Activated CD4-positive, alpha-beta T cell treated with anti-CD3 and anti-CD28 coated beads, Interleukin-2, Interleukin-6, amounts not matched to agents 100 ng/mL and 50 ng/mL, durations not matched to agents 16 hours and 8 hours (primary cell): ENCODE measurements at regions not wholly inside any gene's neighbourhood (a gene's known extent, or its start where the extent isn't known, plus 50 kb on each side); places are given as distances from the start of the nearest gene placed in this dataset.

Source experiments
- DNase-seq: peaks from one replicate; pipeline ENCODE4 v3.0.0-alpha.2; 2020

- no peak for DNase-seq
These were observed 400.8 kb upstream of the IRX4 start for GRCh38 chr5:2283481-2284045.

- DNase-seq: no peak
These were observed 400.2 kb upstream of the IRX4 start for GRCh38 chr5:2282893-2283292.

- no peak for DNase-seq
These were observed 399.4 kb upstream of the IRX4 start for GRCh38 chr5:2282034-2282690.

GRCh38 chr5:2281446-2281845, 398.7 kb upstream of the IRX4 start:
- no peak for DNase-seq

DNA sequence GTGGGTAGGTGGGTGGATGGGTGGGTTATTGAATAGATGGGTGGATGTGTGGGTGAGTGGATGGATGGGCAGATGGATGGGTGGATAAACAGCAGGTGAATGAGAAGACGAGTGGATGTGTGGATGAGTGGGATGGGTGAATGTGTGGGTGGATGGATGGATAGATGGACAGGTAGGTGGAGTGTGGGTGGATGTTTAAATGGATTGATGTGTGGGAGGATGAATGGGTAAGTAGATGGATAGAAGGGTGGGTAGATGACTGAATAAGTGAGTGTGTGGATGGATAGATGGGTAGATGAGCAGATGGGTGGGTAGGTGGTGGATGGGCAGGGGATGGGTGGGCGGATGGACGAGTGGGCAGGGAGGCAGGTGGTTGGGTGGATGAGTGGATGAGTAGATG, 397.6 kb upstream of the IRX4 start:
- DNase-seq: no peak

DNA sequence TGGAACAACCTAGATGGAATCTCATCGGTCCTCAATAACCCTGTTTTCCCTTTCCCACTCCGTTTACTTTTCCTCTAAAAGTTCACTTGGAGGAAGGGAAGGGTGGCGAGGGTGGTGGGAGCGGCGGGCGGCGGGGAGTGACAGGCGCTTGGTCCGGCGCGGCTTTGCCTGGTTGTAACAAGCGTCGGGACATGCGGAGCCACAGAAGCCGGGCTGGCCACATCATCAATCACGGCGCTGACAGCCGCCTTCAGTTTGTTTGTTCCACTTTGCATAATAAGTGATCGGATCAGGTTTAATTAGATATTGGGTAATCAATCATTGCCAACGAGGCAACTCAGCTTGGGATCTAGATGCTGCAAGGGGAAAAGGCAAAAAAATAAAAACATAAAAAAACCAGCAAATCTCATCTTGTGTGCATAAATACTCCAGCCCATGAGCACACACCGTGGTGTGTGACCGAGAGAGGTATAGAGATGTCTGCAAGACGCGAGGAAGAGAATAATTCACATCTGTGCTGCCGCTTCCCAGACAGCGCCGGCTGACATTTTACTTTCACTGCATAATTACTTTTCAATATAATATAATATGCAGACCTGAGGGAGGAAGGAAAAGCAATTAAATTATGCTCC, 396.2 kb upstream of the IRX4 start:
- no peak for DNase-seq

DNA sequence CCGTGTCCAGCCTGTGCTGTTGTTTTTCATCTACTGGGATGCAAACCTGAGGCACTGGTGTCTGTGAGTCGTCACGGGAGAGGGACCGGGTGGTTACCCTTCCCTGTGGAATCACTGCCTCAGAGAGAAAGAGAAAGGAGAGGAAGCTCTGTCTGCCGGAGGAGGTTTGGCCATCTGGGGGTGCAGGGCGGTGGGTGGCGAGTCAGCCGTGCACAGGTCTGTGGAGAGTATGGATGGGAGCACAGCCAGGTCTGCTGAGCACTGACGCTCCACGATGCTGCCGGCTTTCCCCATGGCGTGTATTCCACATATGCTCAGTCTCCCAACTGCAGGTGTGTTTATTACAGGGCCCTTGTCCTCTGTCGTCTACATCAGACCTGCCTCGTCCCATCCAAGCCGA, 395.2 kb upstream of the IRX4 start:
- no peak for DNase-seq

DNA sequence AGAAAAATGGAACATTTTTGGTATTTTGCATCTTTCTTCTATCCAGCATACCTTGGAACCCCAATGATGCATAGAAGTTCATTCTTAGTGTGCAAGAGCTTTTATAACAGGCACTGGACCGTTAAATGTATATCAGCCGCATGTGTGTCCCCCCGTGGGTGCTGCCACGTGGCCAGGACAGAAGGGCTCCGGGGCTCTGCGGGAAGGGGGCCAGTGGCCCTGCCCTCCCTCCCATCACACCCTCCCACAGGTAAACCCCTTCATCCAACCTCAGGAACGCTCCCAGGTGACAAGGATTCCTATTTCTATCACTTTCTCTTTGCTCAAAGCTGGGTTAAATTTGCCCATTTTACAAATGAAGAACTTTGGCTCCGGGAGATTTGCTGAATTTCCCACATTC, 393.4 kb upstream of the IRX4 start:
- DNase-seq: no peak

GRCh38 chr5:2272755-2273154, 390.0 kb upstream of the IRX4 start:
- no peak for DNase-seq

DNA sequence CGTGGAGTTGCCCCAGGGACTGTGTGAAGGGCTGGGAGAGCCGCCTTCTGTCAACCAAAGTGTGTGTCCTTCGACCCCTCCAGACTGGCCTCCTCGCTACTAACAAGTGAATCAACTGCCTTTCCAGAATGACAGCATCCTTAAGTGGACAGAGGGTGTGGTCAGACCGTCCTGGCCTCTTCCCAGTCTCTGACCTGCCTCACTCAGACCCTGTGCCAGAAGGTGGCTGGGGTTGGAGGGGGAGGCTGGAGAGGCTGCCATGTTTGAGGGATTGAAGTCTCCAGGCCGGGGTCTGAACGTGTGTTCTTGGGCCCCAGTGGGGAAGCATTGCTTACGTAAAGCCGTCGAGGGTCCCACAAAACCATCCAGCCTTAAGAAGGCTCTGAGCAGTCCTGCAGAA, 389.3 kb upstream of the IRX4 start:
- no peak for DNase-seq

GRCh38 chr5:2271316-2271715, 388.6 kb upstream of the IRX4 start:
- no peak for DNase-seq

DNA sequence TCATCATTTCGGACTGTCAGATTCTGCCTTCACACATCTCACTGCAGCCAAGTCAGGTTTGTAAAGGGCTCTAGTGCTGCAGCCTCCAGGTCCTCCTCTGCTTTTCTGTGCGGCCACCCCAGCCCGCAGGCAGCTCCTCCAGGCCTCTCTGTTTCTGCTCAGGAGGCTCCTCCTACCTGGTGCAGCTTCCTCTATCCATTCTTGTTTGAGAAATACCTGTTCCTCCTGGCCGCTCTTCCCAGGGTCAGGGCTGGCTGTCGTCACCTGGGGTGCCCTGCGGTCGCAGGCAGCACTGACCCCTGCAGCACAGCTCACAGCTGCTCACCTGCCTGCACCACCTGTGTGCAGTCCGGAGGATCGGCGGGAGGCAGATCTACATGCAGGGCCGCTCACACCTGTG, 387.7 kb upstream of the IRX4 start:
- no peak for DNase-seq

- no peak for DNase-seq
These were observed 386.9 kb upstream of the IRX4 start for GRCh38 chr5:2269656-2270055.

GRCh38 chr5:2267991-2268390, 385.3 kb upstream of the IRX4 start:
- no peak for DNase-seq

DNA sequence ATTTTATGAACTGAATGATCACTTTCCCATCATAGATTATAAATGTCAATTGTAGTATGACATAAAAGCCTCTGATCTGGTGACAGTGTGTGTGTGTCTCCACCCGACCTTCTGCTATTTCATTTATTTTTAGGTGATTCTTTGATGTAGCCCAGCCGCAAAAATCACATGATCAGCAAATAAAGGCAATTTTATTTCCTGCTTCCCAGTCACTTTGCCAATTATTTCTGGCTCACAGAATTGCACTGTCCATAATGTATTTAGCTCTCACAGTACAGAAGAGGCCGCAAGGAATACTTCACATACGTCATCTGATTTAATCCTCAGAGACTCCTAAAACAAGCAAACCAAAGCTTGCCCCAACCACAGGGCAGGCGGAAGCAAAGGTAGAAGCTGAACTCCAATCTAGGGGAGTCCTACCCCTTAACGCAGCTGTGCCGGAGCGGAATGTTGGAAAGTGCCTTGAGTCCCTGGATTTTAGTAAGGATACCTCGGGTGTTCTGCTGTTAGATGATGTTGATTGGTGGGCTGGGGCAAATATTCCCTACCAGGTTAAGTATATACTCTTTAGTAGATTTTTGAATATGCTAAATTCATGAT, 384.0 kb upstream of the IRX4 start:
- no peak for DNase-seq

- no peak for DNase-seq
These were observed 382.6 kb upstream of the IRX4 start for GRCh38 chr5:2265341-2265740.

DNA sequence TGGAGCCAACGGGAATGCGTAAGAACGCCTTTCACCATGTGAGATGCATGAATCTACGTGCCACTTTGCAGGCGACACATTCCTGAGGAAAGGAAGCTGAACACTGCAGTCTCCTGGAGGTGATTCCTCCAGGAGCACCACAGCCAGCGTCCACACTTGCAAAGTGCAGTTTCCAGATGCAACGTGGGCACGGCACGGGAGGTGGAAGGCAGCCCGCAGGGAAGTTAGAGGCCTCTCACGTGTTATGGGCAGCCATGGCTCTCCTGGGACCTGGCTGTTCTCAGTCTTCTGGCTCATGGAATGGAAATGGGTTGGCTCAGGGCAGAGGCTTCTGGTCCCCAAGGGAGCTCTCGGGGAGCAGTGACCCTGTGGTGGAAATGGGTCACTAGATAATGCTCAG, 381.0 kb upstream of the IRX4 start:
- DNase-seq: no peak

DNA sequence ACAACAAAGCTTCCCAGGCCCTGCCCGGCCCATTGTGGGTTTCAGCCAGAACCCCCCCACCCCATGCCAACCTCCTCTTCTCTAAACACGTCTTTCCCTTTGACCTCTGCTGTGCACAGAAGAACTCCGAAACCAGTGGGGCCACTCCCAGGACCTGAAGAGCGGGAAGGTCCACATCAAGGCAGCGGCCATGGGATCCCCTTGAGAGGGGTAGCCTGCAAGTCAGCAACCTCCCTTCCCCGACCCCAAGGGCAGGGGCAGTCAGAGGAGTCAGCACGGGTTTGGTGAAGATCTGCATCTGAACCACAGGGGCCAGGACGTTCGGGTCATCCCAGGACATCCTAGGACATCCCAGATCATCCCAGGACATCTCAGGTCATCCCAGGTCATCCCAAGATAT, 379.9 kb upstream of the IRX4 start:
- DNase-seq: no peak

DNA sequence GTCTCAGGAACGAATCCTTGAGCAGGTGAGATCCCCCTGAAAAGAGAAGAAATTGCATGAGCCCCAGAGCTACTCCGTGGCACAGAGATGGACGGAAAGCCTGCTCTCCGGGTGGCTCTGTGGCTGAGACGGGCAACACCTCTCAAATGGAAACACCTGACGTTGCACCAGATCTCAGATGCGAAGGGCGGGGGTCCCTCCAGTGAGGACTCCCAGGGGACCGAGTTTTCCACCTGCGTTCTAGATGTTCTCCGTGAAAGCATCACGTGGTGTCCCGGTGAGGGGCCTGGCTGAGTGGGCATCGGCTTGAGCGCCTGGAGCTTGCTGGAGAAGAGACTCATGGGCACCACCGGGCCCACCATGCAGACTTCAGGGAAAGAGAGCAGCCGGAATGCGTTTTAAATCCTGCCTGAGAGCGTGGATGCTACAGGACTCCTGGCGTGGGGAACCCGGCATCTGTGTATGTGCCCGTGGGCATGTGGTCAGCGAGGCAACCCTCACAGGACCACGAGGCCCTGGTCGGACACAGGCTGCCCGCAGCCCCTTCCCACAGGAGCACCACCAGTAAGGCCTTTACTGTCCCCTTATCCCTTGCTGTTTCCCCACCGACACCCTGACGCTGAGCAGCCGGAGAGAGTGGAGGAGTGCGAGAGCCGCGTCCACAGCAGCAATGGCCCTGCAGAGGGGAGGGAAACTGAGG, 378.4 kb upstream of the IRX4 start:
- DNase-seq: no peak

DNA sequence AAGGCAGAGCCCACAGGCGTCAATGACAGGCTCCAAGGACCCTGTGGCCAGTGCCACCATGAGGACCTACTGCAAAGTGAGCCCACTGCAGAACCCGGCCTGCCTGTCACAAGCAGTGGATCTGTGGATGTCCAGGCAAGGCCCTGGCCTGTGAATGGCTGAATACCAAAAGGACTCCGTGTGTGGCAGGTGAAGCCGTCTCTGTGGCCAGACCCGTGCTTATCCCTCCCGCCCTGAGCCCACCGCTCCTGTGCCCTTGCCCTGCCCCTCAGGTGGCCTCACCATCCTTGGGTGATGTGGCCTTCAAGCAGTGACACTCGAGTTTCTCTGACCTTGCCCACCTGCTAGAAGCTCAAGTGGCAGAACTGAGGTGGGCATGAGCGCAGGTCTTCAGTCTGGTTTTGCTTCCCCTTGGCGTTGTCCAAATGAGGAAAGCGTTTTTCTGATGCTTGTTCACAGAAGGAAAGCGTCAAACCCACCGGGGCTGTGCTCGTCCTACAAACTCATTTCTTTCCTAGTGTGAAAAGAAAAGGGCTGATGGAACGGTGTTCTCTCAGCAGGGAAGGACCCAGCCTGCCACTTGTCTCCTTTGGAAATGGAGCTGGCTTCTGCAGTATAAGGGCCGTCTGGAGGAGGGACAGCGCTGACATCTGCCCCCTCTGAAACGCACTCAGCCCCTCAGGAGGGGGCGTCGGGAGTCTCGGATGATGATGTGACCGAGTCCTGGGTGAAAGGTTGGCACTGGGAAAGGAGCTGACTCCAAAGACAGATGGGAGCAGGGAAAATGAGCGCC, 377.7 kb upstream of the IRX4 start:
- no peak for DNase-seq

DNA sequence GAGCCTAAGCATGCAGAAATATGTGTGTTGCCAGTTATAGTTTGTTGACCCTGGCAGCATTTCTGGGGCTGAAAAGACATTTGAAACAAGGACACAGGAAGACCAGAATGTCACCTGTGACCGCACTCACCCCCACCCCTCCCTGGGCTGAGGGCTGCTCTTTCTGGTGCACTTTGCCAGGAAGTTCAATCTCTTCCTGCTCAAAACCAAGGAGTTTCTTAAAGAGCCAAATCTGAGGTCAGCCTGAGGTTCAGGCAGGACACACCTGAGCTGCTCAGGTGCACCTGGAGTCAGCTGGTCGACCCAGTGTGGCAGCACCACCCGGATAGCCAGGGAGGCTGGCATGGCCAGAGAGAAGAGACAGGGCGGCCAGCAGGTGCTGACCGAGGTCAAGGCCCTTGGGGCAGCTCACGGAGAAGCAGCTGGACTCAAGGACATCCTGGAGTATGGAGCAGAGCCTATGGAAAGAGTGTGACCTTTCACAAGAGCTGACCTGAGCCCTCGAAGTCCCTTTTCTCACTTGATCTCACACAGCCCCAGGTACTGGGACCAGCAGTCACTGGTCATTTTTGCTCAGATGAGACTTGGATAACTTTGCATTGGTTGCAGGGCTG, 376.9 kb upstream of the IRX4 start:
- DNase-seq: no peak

DNA sequence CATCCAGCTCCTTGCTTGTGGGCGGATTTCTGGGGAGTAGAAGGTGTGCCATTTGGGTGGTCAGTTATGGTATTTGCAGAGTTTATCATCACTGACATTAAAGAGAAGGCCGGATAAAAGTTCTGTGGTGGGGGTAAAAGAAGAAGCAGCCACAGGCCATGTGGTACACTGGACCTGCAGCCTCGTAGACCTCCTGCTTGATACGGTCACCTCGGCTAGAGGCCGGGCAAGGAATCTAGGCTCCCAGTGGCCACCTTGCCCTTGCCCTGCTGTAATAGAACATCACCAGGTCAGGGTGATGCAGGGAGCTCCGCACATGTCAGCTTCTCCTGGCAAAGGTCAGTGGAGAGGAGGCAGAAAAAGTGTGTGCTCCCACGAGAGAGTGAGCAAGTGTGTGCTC, 376.1 kb upstream of the IRX4 start:
- DNase-seq: no peak
